GM12878 (cell line): ENCODE measurements at regions not wholly inside any gene's neighbourhood (a gene's known extent, or its start where the extent isn't known, plus 50 kb on each side); places are given as distances from the start of the nearest gene placed in this dataset.

ENCODE experiments used
- ATAC-seq: fragments of 200-7000 bp; cut with Tn5 transposase; 3 replicates; pipeline ENCODE4 v1.9.1; 2020; ENCODE audit warnings: mild to moderate bottlenecking, moderate library complexity
- BruUV-seq: library from RNA; stranded (reverse); fragments of 400-500 nt; replicated peaks from 2 replicates; lab custom pipeline; 2021; lab: Mats Ljungman, UMichigan
- CTCF ChIA-PET: fragments of 300-600 bp; sonication (Branson Sonifier 250); formaldehyde crosslinking; extraction: SDS; loops from one replicate; lab custom pipeline; 2021; ENCODE audit warnings: inconsistent platforms; lab: Yijun Ruan, JAX
- POLR2A ChIA-PET: fragments of 350-600 bp; formaldehyde crosslinking; extraction: SDS; loops from one replicate; lab custom pipeline; 2021; ENCODE audit warnings: inconsistent platforms; lab: Charles Lee
- RAD21 ChIA-PET: fragments of 300-600 bp; sonication (Branson Sonifier 250); formaldehyde crosslinking; loops from one replicate; lab custom pipeline; 2023; ENCODE audit warnings: antibody characterized with exemption; ENCODE audit not compliant: unreplicated experiment; lab: Charles Lee
- SMC1A ChIA-PET: fragments of 300-600 bp; sonication (Branson Sonifier 250); formaldehyde crosslinking; loops from one replicate; lab custom pipeline; 2023; ENCODE audit not compliant: unreplicated experiment, uncharacterized antibody; lab: Charles Lee
- DNase-seq: peaks from one replicate; pipeline ENCODE4 v3.0.0-alpha.2; 2011; ENCODE audit warnings: low read depth, low spot score
- FAIRE-seq: peaks from 3 replicates; lab custom pipeline; 2011; peaks lifted over from hg19 to GRCh38; lab: Jason Lieb, UNC
- H2AFZ ChIP-seq: 2 replicates; pipeline ENCODE4 v1.6.0; 2011; ENCODE audit warnings: low read depth, low read length, control low read depth; ENCODE audit not compliant: control insufficient read depth
- H3K27ac ChIP-seq: 2 replicates; pipeline ENCODE4 v1.5.1; 2011; ENCODE audit warnings: control low read depth; ENCODE audit not compliant: control insufficient read depth, insufficient read depth
- H3K27me3 ChIP-seq, 2 experiments: replicated peaks in 1 of 2; 2 replicates each; pipeline versions ENCODE4 v1.6.0 to v1.6.1; 2011; ENCODE audit warnings: low read length in 1 of 2; ENCODE audit not compliant: control insufficient read depth in 2 of 2, insufficient read depth in 2 of 2
- H3K36me3 ChIP-seq, 2 experiments: 2 replicates each; pipeline ENCODE4 v1.5.1; 2011; ENCODE audit warnings: low read length in 1 of 2; ENCODE audit not compliant: control insufficient read depth in 2 of 2, insufficient read depth in 2 of 2
- H3K4me1 ChIP-seq: 2 replicates; pipeline ENCODE4 v1.6.1; 2011; ENCODE audit warnings: mild to moderate bottlenecking, low read length, moderate library complexity, mixed read lengths; ENCODE audit not compliant: control insufficient read depth, insufficient read depth
- H3K4me2 ChIP-seq: 2 replicates; pipeline ENCODE4 v1.6.0; 2011; ENCODE audit warnings: control low read depth; ENCODE audit not compliant: control insufficient read depth, insufficient read depth
- H3K4me3 ChIP-seq: fragments of 200-600 bp; sonication (generic); 2 replicates; pipeline ENCODE4 v1.5.1; 2016
- H3K79me2 ChIP-seq: 2 replicates; pipeline ENCODE4 v1.6.0; 2011; ENCODE audit warnings: low read length; ENCODE audit not compliant: control insufficient read depth, insufficient read depth
- H3K9ac ChIP-seq: 2 replicates; pipeline ENCODE4 v1.8.0; 2011; ENCODE audit warnings: low read length, control low read depth, mixed read lengths; ENCODE audit not compliant: control insufficient read depth, insufficient read depth
- H3K9me3 ChIP-seq: replicated peaks from 3 replicates; pipeline ENCODE4 v1.5.1; 2011; ENCODE audit warnings: mild to moderate bottlenecking, low read length; ENCODE audit not compliant: control insufficient read depth, insufficient read depth
- H4K20me1 ChIP-seq: 2 replicates; pipeline ENCODE4 v1.6.0; 2011; ENCODE audit not compliant: control insufficient read depth, insufficient read depth
- ATF3 ChIP-seq: IDR thresholded peaks from 2 replicates; pipeline ENCODE4 v1.6.1; 2011; ENCODE audit warnings: low read depth, mild to moderate bottlenecking, low read length, moderate library complexity, borderline replicate concordance; ENCODE audit errors: extremely low read depth
- CHD1 ChIP-seq: IDR thresholded peaks from 2 replicates; pipeline ENCODE4 v1.6.1; 2012; ENCODE audit warnings: low read depth, low read length, improper control_type of control experiment
- EP300 ChIP-seq, 2 experiments: fragments of 150-350 bp in 1 of 2; IDR thresholded peaks; 2 replicates each; pipeline ENCODE4 v1.6.1; 2011 to 2012; ENCODE audit warnings: low read depth in 2 of 2, low read length in 2 of 2, borderline replicate concordance in 1 of 2, improper control_type of control experiment in 1 of 2, inconsistent platforms in 1 of 2; ENCODE audit not compliant: control insufficient read depth in 1 of 2
- IKZF2 ChIP-seq, 2 experiments: fragments of 450-650 bp; IDR thresholded peaks; 2 replicates each; pipeline ENCODE4 v1.6.1; 2017; ENCODE audit warnings: mild to moderate bottlenecking in 2 of 2, moderate library complexity in 2 of 2
- JUND ChIP-seq: IDR thresholded peaks from 2 replicates; pipeline ENCODE4 v1.6.1; 2012; ENCODE audit warnings: low read depth, mild to moderate bottlenecking, low read length, improper control_type of control experiment, moderate library complexity
- LARP7 ChIP-seq: fragments of 450-650 bp; IDR thresholded peaks from 2 replicates; pipeline ENCODE4 v1.6.1; 2017; ENCODE audit warnings: mild to moderate bottlenecking
- MXI1 ChIP-seq: fragments of 150-350 bp; IDR thresholded peaks from 2 replicates; pipeline ENCODE4 v1.6.1; 2011; ENCODE audit warnings: low read depth, mild to moderate bottlenecking, inconsistent platforms, low read length, improper control_type of control experiment
- RUNX3 ChIP-seq: IDR thresholded peaks from 2 replicates; pipeline ENCODE4 v1.6.1; 2012; ENCODE audit warnings: low read length, inconsistent platforms
- TCF3 ChIP-seq: IDR thresholded peaks from 2 replicates; pipeline ENCODE4 v1.6.1; 2012; ENCODE audit warnings: low read depth, mild to moderate bottlenecking, low read length, borderline replicate concordance; ENCODE audit not compliant: insufficient read depth
- USF2 ChIP-seq: IDR thresholded peaks from 2 replicates; pipeline ENCODE4 v1.6.1; 2011; ENCODE audit warnings: low read depth, low read length, improper control_type of control experiment, borderline replicate concordance
- ZBED1 ChIP-seq: IDR thresholded peaks from 2 replicates; pipeline ENCODE4 v1.6.1; 2016; ENCODE audit warnings: borderline replicate concordance
- ZNF687 ChIP-seq: fragments of 450-650 bp; IDR thresholded peaks from 2 replicates; pipeline ENCODE4 v1.6.1; 2017; ENCODE audit warnings: mild to moderate bottlenecking, moderate library complexity
- ZZZ3 ChIP-seq: IDR thresholded peaks from 2 replicates; pipeline ENCODE4 v1.6.1; 2011; ENCODE audit warnings: low read depth; ENCODE audit not compliant: control insufficient read depth, insufficient read length
- WGBS: methylation state at CpG from one replicate; pipeline ENCODE4 v1.1.6; 2016; ENCODE audit warnings: low lambda C conversion rate; ENCODE audit not compliant: insufficient replicate concordance, insufficient coverage; ENCODE audit errors: missing lambda C conversion rate; 5-methylcytosine and 5-hydroxymethylcytosine counted together
- in situ Hi-C: fragments of 300-500 bp; cut with MboI; formaldehyde crosslinking; loops from 9 replicates; pipeline ENCODE4 v1.14.3; 2018; ENCODE audit warnings: mixed read lengths
- intact Hi-C: fragments of 100-400 bp; cut with micrococcal nuclease; formaldehyde crosslinking; loops from one replicate; pipeline ENCODE4 v1.14.2; 2022; ENCODE audit not compliant: unreplicated experiment

GRCh38 chr18:53689886-53690285 is 534.6 kb downstream of the MBD2 start:
- FAIRE-seq (no peak), DNase-seq (no peak), ATAC-seq (no peak)
- in situ Hi-C loops, result no loop called here
- Histone ChIP-seq H4K20me1 (no peaks in the 10 kb centered on the region), H3K27ac (no peak overlapping the region), H3K4me3 (no peak overlapping the region), H3K79me2 (no peaks in the 10 kb centered on the region), H3K4me1 (no peaks in the 10 kb centered on the region), H3K9ac (no peak overlapping the region), H3K36me3 (no peaks in the 10 kb centered on the region), H2AFZ (no peak overlapping the region), H3K27me3 (no peaks in the 10 kb centered on the region), H3K4me2 (no peak overlapping the region), H3K9me3 (no peaks in the 10 kb centered on the region)
- ChIA-PET POLR2A (no interaction called here), RAD21 (no interaction called here), SMC1A (no interaction called here), CTCF (no interaction called here)
- intact Hi-C loops, result no loop called here
- no TSS peak for BruUV-seq
- 21% methylated on average over 2 of the region's 2 CpGs for WGBS
- TF ChIP-seq EP300 (IDR thresholded peaks at IDR 0.05; ENCODE audit: borderline replicate concordance in 1 of 2, control insufficient read depth in 1 of 2, low read depth in 2 of 2, low read length in 2 of 2), result no peak

GRCh38 chr18:53686965-53687364 is 537.5 kb downstream of the MBD2 start:
- CTCF ChIA-PET, result interaction anchor here (0.8 to 1.5 kb wide), 3 partner anchors 212 to 441 kb away, joined by 3 read pairs; no protein-coding TSS in a partner anchor
- in situ Hi-C loops, result no loop called here
- no peak for TF ChIP-seq ZBED1
- TF ChIP-seq CHD1, result no peak
- TF ChIP-seq JUND, result no peak
- TF ChIP-seq IKZF2 (IDR thresholded peaks at IDR 0.05), result no peak
- no peak for TF ChIP-seq USF2
- TF ChIP-seq LARP7, result no peak
- no peak for TF ChIP-seq TCF3
- no peak for TF ChIP-seq ZZZ3
- TF ChIP-seq MXI1, result no peak
- no peak for TF ChIP-seq RUNX3
- no peak for TF ChIP-seq ATF3
- no peak for TF ChIP-seq ZNF687

More at GRCh38 chr18:53686965-53687364, 537.5 kb downstream of the MBD2 start:
- RAD21 ChIA-PET, result no interaction called here
- Histone ChIP-seq H3K9ac (no peak overlapping the region), H3K27ac (no peak overlapping the region), H3K4me1 (no peaks in the 10 kb centered on the region), H3K4me2 (no peak overlapping the region), H4K20me1 (no peaks in the 10 kb centered on the region), H3K27me3 (no peaks in the 10 kb centered on the region), H3K9me3 (no peaks in the 10 kb centered on the region), H2AFZ (no peak overlapping the region), H3K4me3 (no peak overlapping the region), H3K36me3 (no peaks in the 10 kb centered on the region), H3K79me2 (no peaks in the 10 kb centered on the region)
- WGBS, result 47% methylated on average over 4 of the region's 4 CpGs
- no peak for DNase-seq
- intact Hi-C loops, result no loop called here
- ATAC-seq, result no peak
- BruUV-seq, result no TSS peak
- POLR2A ChIA-PET, result no interaction called here
- SMC1A ChIA-PET, result interaction anchor here (1.2 to 1.3 kb wide), 2 partner anchors 37 to 552 kb away, joined by 3 read pairs; no protein-coding TSS in a partner anchor
- FAIRE-seq, result no peak
